ENCODE measurements at regions not wholly inside any gene's neighbourhood (a gene's known extent, or its start where the extent isn't known, plus 50 kb on each side); places are given as distances from the start of the nearest gene placed in this dataset.

- 78% methylated on average over 2 of the region's 2 CpGs for WGBS
- no peak overlapping the region for H3K4me3 ChIP-seq
- H3K36me3 ChIP-seq = no peaks in the 10 kb centered on the region
- no peaks in the 10 kb centered on the region for H3K27me3 ChIP-seq (replicated peaks; ENCODE audit: insufficient read depth)
- intact Hi-C loops (cut with DNase I) = no loop called here
- DNase-seq (ENCODE audit: low spot score) = no peak
- TF ChIP-seq POLR2A (IDR thresholded peaks at IDR 0.05) (no peak), CTCF (IDR thresholded peaks at IDR 0.05) (no peak), POLR2AphosphoS5 (IDR thresholded peaks at IDR 0.05) (no peak)
- no peak overlapping the region for H3K27ac ChIP-seq
- no peaks in the 10 kb centered on the region for H3K9me3 ChIP-seq
- H3K4me1 ChIP-seq (replicated peaks) = no peaks in the 10 kb centered on the region
These were observed 498.1 kb downstream of the COG6 start for GRCh38 chr13:40153516-40153915.

GRCh38 chr13:40155201-40155600 lies 499.7 kb downstream of the COG6 start:
- H3K27me3 ChIP-seq (replicated peaks; ENCODE audit: insufficient read depth) = no peaks in the 10 kb centered on the region
- H3K4me3 ChIP-seq = no peak overlapping the region
- intact Hi-C loops (cut with DNase I) = no loop called here
- H3K4me1 ChIP-seq (replicated peaks) = no peaks in the 10 kb centered on the region
- DNase-seq (ENCODE audit: low spot score) = no peak
- no peaks in the 10 kb centered on the region for H3K9me3 ChIP-seq
- no peak overlapping the region for H3K27ac ChIP-seq
- 95% methylated on average over 2 of the region's 2 CpGs for WGBS
- no peak for TF ChIP-seq POLR2A (IDR thresholded peaks at IDR 0.05)
- no peak for TF ChIP-seq CTCF (IDR thresholded peaks at IDR 0.05)
- no peak for TF ChIP-seq POLR2AphosphoS5 (IDR thresholded peaks at IDR 0.05)
- no peaks in the 10 kb centered on the region for H3K36me3 ChIP-seq

- H3K9me3 ChIP-seq = no peaks in the 10 kb centered on the region
- WGBS = 89% methylated on average over 1 of the region's 1 CpG
- intact Hi-C loops (cut with DNase I) = no loop called here
- no peak for DNase-seq (ENCODE audit: low spot score)
- H3K27ac ChIP-seq = no peak overlapping the region
- TF ChIP-seq POLR2A (IDR thresholded peaks at IDR 0.05) (no peak), CTCF (IDR thresholded peaks at IDR 0.05) (no peak), POLR2AphosphoS5 (IDR thresholded peaks at IDR 0.05) (no peak)
- H3K4me1 ChIP-seq (replicated peaks) = no peaks in the 10 kb centered on the region
- no peaks in the 10 kb centered on the region for H3K36me3 ChIP-seq
- no peaks in the 10 kb centered on the region for H3K27me3 ChIP-seq (replicated peaks; ENCODE audit: insufficient read depth)
- H3K4me3 ChIP-seq = no peak overlapping the region
These were observed 502.8 kb downstream of the COG6 start for GRCh38 chr13:40158218-40158617.

- 94% methylated on average over 4 of the region's 4 CpGs for WGBS
- TF ChIP-seq POLR2AphosphoS5 (IDR thresholded peaks at IDR 0.05) = no peak
- TF ChIP-seq CTCF (IDR thresholded peaks at IDR 0.05) = no peak
- TF ChIP-seq POLR2A (IDR thresholded peaks at IDR 0.05) = no peak
- Histone ChIP-seq H3K27ac (no peak overlapping the region), H3K4me3 (no peak overlapping the region), H3K27me3 (replicated peaks; ENCODE audit: insufficient read depth) (no peaks in the 10 kb centered on the region), H3K4me1 (replicated peaks) (no peaks in the 10 kb centered on the region), H3K9me3 (no peaks in the 10 kb centered on the region), H3K36me3 (no peaks in the 10 kb centered on the region)
- intact Hi-C loops (cut with DNase I) = no loop called here
- no peak for DNase-seq (ENCODE audit: low spot score)
These were observed 503.3 kb downstream of the COG6 start for GRCh38 chr13:40158757-40159156.

GRCh38 chr13:40159736-40160135 lies 504.3 kb downstream of the COG6 start:
- no peak for DNase-seq (ENCODE audit: low spot score)
- TF ChIP-seq POLR2AphosphoS5 (IDR thresholded peaks at IDR 0.05) (no peak), CTCF (IDR thresholded peaks at IDR 0.05) (no peak), POLR2A (IDR thresholded peaks at IDR 0.05) (no peak)
- Histone ChIP-seq H3K9me3 (no peaks in the 10 kb centered on the region), H3K4me3 (no peak overlapping the region), H3K27ac (no peak overlapping the region), H3K27me3 (replicated peaks; ENCODE audit: insufficient read depth) (no peaks in the 10 kb centered on the region), H3K36me3 (no peaks in the 10 kb centered on the region), H3K4me1 (replicated peaks) (no peaks in the 10 kb centered on the region)
- 76% methylated on average over 4 of the region's 4 CpGs for WGBS
- intact Hi-C loops (cut with DNase I) = no loop called here
